GM19035 (cell line): ENCODE measurements at regions not wholly inside any gene's neighbourhood (a gene's known extent, or its start where the extent isn't known, plus 50 kb on each side); places are given as distances from the start of the nearest gene placed in this dataset.

ENCODE experiments used
- ATAC-seq: cut with Tn5 transposase; IDR thresholded peaks from one replicate; pipeline ENCODE4 v1.9.1; 2021; ENCODE audit not compliant: unreplicated experiment

- no peak for ATAC-seq
Observed at GRCh38 chr2:128447538-128447995, 128.9 kb upstream of the HS6ST1 start.

- no peak for ATAC-seq
Observed at GRCh38 chr2:128448331-128449225, 129.9 kb upstream of the HS6ST1 start.

- ATAC-seq = no peak
Observed at GRCh38 chr2:128449226-128450061, 130.8 kb upstream of the HS6ST1 start.

- no peak for ATAC-seq
Observed at GRCh38 chr2:128450211-128451024, 131.8 kb upstream of the HS6ST1 start.

- ATAC-seq = no peak
Observed at GRCh38 chr2:128451084-128452023, 132.7 kb upstream of the HS6ST1 start.

GRCh38 chr2:128452024-128452411 is 133.3 kb upstream of the HS6ST1 start:
- ATAC-seq = no peak

GRCh38 chr2:128452536-128453530 is 134.2 kb upstream of the HS6ST1 start:
- no peak for ATAC-seq

- ATAC-seq = no peak
Observed at GRCh38 chr2:128454980-128455720, 136.5 kb upstream of the HS6ST1 start.

GRCh38 chr2:128455721-128456050 is 137.0 kb upstream of the HS6ST1 start:
- no peak for ATAC-seq

- no peak for ATAC-seq
Observed at GRCh38 chr2:128456281-128456680, 137.6 kb upstream of the HS6ST1 start.

- no peak for ATAC-seq
Observed at GRCh38 chr2:128457006-128457604, 138.4 kb upstream of the HS6ST1 start.

GRCh38 chr2:128457716-128458115 is 139.0 kb upstream of the HS6ST1 start:
- ATAC-seq = no peak

GRCh38 chr2:128458505-128458904 is 139.8 kb upstream of the HS6ST1 start:
- no peak for ATAC-seq

GRCh38 chr2:128464456-128464855 is 145.8 kb upstream of the HS6ST1 start:
- no peak for ATAC-seq

GRCh38 chr2:128465246-128466170 is 146.8 kb upstream of the HS6ST1 start:
- no peak for ATAC-seq

- no peak for ATAC-seq
Observed at GRCh38 chr2:128466376-128466775, 147.7 kb upstream of the HS6ST1 start.

GRCh38 chr2:128466776-128467175 is 148.1 kb upstream of the HS6ST1 start:
- no peak for ATAC-seq
